ENCODE measurements at regions not wholly inside any gene's neighbourhood (a gene's known extent, or its start where the extent isn't known, plus 50 kb on each side); places are given as distances from the start of the nearest gene placed in this dataset.
"Not testable (repeated sequence)": the region's sequence is repeated elsewhere in the genome, so short reads cannot be mapped to it uniquely, and the experiment has no call there.

DNA sequence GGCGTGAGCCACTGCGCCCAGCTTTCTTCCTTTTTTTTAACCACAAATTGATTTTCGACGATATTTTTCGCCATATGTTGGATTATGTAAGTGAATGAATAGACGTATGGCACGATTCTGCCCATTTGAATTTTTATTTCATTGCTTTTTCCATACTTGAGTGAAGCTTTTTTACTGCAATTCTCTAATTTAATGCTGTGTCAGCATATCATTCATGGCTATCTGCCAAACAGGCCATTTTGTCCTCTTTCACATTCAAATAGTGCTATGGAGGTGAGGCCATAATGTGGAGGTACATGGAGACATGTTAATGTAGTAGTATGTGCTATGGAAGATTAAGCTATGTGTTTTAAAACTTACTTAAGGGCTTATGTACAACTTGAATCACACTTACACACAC is 152.1 kb upstream of the TUSC1 start:
- DNase-seq = no peak

DNA sequence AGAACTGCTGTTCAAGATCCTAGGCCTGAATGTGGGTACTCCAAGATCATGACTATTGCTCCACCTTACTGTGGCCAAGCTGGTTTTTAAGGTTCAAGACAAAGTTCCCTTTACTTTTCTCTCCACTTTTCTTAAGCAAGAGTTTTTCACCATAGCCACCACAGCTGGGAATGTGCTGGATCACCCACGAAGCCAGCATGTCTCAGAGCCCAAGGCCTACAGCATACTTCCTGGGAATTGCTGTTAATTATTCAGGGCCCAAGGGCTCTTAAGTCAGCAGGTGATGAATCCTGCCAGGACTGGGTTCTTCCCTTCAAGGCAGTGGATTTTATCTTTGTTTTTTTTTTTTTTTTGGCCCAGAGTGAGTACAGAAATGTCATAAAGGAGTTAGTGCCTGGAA is 149.4 kb upstream of the TUSC1 start:
- no peak for DNase-seq

DNA sequence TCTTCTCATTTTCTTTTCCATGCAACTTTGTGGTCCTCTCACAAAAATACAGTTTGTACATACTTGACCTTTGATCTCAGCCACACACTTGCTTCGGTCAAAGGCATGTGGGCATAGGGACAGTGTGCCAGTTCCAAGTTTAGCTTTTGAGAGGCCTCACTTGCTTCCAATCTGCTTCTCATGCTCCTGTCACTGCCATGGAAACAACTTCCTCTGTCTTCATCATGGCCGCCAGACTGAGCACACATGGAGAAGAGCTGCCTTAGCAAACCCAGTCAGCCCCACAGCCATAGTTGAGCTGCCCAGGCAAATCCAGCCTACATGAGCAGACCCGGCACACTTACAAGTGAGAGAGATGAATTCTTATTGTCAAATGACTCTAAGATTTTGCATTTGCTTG is 138.2 kb upstream of the TUSC1 start:
- no peak for DNase-seq

DNA sequence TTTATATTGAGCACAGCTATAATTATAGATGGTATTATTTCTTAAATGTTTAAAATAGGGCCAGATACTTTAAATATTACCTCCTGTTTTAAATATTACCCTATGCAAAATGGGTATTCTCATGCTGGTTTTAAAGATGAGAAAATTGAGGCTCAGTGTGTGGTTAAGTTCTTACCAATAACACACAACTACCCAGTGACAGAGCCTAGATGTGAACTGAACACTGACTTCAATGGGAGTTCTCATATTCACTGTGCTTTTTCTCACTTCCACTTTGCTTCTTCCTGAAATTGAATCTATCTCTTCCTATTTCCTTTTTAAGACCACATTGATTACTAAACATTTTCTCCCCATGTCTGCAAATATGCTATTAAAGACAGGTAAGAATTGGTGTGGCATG is 135.8 kb upstream of the TUSC1 start:
- no peak for DNase-seq

DNA sequence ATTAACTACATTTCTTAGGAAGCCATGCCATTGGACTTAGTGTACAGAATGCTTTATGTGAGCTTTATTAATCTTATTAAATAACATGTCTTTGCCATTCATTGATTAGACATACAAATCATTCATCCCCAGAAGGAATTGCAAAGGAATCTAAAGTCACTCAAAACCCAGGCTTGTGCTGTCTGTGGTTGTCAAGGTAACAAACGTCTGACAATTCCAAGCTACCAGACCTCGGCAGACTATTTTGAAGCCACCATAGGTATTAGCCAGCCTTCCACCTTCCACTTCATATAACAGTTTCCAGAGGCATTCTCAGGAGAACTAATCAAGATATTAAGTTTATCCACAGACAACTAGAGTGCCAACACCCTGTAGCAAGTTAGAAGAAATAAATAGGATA is 135.2 kb upstream of the TUSC1 start:
- no peak for DNase-seq

DNA sequence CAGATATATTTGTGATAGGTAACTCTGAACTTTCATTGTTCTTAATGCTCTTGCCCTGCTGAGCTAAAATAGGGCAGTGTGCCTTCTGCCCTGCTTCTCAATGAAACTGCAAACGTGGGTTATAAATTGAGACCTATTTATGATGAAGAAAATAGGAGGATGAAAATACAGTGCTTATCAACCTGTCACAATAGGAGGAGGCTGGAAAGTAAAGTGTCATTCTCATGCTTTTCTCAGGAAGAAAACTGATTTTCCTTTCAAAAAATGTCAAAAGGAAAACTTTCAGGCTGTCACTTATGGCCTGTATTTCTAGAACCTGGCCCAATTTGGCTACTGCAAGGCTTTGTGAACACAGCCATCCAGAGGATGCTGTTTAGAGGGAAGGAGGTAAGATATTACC is 130.3 kb upstream of the TUSC1 start:
- no peak for DNase-seq

DNA sequence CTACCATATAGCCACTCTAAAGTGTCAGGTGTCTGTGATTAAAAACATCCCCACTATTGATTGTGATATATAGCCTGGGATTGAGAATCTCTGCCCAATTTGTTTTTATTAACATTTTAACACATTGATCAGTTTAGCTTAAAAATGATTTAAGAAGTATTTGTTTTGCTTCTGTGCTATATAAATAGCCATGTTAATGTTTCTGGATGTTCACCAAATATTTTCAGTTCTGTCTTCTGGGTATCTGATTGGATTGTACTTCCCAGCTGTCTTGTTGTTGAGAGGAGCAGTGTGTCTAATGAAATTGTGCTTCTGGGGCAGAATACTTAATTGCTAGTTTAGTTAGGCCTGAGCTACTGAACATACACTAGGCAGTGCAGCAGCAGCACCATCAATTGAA is 126.6 kb upstream of the TUSC1 start:
- DNase-seq = no peak

DNA sequence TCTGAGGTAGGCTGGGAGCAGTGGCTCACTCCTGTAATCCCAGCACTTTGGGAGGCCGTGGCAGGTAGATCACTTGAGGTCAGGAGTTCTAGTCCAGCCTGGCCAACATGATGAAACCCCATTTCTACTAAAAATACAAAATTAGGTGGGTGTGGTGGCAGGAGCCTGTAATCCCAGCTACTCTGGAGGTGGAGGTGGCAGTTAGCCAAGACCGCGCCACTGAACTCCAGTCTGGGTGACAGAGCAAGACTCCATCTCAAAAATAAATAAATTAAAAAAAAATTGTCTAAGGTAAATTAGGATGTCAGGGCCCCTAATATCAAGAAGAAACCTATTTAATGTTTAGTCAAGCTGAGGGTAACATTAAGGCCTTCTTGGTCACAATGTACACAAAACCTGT is 123.7 kb upstream of the TUSC1 start:
- not testable (repeated sequence) for DNase-seq

DNA sequence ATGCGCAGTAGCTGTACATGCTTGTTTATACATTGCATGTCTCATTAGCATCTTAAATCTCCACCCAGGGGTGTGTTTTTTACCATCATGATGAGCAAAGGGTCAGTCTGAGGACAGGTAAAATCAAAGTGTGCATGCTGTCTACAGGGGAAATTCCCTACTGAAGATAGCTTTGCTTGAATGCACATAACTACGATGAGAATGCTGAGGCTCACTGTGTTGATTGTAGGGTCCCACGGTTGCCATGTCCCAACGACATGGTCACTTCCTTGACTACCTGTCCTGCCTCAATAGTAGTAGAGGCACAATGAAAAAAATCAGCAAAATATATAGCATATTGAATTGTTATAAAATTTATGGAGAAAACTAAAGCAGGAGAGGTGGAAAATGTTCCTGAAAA is 95.6 kb upstream of the TUSC1 start:
- no peak for DNase-seq

DNA sequence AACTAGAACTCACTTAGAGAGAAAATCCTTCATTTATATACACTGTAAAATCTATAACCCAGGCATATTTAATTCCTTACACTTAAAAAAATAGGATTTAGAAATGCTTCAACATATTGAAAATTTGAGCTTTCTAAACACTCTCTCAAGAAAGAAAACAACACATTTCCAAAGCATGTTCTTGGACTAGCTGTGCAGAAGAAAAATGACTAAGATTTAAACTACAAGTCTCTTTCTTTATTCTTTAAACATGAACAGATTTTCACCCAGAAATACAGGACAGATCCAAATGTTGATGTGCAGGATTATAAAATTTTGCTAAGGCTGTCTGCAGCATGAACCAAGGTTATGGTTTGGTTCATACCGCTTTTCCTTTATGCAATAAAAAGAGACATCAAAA is 77.7 kb upstream of the TUSC1 start:
- DNase-seq = no peak

DNA sequence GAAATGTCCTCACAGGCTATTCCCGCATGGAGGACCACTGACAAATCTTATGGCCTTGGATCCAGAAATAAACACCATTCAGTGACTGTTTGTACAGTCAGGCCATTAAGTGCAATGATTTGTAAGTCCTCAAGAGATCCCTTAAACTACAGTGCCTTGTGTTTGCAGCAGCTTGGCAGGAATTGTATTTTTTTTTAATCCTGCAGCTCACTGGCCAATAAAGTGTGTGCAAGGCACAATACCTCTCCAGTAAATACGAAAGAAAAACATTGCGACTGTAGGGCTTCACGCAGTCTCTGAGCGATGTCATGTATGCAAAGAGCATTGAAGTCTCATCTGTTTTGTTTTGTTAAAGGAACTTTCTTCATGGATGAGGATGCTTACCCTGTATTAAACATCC is 74.2 kb upstream of the TUSC1 start:
- no peak for DNase-seq

DNA sequence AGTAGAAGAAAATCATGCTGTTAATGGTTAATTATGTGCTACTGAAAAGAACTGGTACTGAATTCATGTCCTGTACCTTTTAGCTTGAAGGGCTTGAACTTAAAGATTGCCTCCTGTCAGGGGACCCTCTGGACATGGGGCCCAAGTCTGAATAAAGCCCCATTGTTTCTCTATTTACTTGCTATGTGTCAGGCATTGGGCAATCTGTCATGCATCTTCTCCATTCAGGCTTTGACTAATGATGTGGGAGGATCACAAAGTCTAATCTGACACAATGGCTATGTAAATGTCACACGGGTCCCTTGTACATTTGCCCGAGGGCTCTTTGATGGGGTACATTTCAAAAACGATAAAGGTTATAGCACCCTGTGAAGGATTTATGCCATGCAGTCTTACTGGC is 64.0 kb upstream of the TUSC1 start:
- no peak for DNase-seq

DNA sequence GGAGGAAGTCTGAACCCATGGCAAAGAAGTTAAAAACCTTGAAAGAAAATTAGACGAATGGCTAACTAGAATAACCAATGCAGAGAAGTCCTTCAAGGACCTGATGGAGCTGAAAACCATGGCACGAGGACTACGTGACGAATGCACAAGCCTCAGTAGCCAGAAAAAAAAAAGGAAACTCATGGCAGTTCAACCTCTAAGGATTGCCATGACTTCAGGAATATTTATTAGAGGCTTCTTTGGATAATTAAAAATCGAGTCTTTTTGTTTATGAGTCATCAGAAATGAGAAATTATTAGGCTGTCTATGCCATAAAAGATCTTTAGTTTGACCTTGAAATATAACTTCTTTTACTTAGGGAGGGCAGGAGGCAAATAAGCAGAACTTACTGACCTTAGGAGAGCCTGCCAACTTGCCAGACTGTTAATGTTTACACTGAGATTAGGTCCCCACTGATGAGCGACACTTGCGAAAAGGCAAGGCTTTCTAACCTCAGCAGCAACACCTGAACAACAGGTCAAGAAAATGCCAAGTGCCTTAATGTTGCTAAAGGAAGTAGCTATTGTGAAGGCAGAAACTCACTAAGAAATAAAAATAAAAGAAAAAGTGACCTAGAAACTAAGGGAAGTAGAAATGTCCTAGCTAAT is 55.2 kb upstream of the TUSC1 start:
- DNase-seq = no peak

DNA sequence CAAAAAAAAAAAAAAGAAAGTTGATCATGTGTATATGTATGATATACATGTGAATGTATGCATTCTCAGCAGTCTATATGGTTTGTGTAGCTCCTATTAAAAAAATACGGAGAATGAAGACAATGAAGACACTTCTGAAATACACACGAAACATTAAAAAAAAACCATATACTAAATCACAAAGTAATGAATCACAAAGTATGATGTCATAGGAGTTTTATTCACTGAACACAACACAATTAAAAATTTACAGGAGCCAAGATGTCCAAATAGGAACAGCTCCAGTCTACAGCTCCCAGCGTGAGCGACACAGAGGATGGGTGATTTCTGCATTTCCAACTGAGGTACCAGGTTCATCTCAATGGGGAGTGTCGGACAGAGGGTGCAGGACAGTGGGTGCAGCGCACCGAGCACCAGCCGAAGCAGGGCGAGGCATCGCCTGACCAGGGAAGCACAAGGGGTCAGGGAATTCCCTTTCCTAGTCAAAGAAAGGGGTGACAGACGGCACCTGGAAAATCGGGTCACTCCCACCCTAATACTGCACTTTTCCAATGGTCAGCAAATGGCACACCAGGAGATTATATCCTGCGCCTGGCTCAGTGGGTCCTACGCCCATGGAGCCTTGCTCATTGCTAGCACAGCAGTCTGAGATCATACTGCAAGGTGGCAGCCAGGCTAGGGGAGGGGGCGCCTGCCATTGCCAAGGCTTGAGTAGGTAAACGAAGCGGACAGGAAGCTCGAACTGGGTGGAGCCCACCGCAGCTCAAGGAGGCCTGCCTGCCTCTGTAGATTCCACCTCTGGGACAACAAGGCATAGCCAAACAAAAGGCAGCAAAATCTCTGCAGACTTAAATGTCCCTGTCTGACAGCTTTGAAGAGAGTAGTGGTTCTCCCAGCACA is 53.9 kb upstream of the TUSC1 start:
- not testable (repeated sequence) for DNase-seq

Measured in GF-D8 (cell line).